CD4-positive, alpha-beta T cell treated with Interleukin-4 for 4 hours (primary cell): ENCODE measurements at regions not wholly inside any gene's neighbourhood (a gene's known extent, or its start where the extent isn't known, plus 50 kb on each side); places are given as distances from the start of the nearest gene placed in this dataset.

Experiments used
- DNase-seq: peaks from one replicate; pipeline ENCODE4 v3.0.0-alpha.2; 2020

DNA sequence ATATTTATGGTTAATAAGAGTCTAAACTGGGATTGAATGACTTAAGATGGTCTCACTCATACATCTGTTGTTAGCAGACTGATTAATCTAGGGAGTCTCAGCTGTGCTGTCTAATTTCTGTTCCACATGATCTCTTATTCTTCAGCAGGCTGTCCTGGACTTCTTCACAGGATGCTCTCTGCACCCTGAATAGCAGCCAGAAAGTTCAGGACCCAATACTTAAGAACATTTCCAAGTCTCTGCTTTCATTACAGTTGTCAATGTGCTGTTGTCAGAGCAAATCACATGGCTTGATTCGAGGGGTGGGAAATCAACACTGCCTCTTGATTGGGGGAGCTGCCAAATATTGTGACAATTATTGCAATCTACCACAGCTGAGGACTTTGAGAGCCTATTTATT, 627.1 kb upstream of the SLC8A1 start:
- no peak for DNase-seq

DNA sequence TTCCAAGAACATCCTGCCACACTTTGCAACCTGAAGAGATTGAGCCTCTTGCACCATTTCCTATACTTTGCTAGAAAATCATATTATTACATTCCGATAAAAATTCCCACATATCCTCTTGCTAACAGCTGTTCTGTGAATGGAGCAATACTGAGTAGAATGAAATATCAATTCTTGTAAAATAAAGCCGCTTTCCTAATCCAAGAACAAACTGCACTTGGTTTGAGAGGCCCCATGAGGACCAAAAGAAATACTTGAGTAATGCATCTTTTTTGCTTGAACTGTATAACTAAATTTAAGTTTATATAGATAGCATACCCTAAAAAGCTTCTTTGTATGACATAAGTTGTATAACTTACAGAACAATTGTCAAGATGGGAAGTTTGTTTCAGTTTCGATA, 632.4 kb upstream of the SLC8A1 start:
- no peak for DNase-seq

DNA sequence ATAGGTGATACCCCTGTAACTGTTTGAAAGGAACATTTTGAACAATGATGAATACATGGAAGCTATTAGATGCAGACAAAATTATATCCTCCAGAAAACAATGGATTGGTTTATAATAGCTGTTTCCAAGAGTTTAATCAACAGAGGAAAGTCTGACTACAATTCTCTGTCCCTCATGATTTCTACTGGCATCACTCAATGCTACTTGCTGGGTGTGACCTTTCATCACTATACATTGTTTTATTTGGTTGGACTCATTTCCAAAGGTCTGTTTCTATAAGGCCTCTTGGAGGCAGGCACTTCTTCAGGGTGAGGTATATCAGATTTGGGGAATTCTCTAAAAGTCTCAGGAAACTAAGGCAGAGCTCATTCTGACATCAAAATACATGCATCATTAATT, 636.1 kb upstream of the SLC8A1 start:
- DNase-seq = no peak

DNA sequence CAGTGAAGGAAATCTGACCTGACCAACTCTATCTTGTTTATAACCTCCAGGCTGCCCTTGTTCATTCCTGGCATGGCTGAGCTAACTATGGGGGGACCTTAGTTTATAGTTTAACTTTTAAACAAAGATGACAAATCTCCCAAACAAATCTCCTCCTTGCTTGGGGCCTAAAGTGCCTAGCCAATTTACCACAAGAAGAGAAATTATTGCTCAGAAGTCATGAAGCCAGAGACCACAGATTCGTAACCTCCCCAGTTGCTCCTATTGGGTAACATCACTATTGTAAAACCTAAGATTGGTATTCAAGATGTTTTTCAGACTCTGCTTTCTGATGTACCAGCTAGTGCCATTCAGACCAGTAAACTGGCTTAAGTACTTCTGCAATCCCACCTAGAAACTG, 649.4 kb upstream of the SLC8A1 start:
- DNase-seq = no peak

DNA sequence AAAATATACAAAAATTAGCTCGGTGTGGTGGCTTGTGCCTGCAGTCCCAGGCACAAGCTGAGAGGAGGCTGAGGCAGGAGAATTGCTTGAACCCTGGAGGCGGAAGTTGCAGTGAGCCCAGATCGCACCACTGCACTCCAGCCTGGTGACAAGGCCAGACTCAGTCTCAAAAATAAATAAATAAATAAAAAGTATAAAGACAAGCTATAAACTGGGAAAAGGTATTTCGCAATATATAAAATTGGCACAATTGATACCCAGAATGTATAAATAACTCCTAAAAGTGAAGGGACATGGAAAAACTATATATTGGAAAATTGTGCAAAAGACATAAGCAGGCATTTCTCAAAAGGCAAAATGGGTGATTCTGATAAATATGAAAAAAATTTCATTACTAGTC, 657.9 kb upstream of the SLC8A1 start:
- no peak for DNase-seq

DNA sequence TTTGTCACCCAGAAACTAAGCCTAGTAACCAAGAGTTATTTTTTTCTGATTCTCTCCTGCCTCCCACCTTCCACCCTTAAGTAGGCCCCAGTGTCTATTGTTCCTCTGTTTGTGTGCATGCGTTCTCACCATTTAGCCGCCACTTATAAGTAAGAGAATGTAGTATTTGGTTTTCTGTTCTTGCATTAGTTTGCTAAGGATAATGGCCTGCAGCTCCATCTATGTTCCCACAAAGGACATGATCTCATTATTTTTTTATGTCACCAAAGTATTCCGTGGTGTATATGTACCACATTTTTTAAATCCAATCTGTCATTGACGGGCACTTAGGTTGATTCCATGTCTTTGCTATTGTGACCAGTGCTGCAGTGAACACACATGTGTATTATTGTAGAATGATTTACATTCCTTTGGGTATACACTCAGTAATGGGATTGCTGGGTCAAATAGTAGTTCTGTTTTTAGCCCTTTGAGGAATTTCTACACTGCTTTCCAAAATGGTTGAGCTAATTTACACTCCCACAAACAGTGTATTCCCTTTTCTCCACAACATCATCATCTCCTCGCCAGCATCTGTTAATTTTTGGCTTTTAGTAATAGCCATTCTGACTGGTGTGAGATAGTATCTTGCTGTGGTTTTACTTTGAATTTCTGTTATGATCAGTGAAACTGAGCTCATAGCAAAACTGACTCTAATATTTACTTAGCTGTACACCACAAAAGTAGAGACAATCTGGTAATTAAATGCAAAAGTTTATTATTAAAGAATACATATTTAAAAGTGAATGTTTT, 660.1 kb upstream of the SLC8A1 start:
- no peak for DNase-seq

DNA sequence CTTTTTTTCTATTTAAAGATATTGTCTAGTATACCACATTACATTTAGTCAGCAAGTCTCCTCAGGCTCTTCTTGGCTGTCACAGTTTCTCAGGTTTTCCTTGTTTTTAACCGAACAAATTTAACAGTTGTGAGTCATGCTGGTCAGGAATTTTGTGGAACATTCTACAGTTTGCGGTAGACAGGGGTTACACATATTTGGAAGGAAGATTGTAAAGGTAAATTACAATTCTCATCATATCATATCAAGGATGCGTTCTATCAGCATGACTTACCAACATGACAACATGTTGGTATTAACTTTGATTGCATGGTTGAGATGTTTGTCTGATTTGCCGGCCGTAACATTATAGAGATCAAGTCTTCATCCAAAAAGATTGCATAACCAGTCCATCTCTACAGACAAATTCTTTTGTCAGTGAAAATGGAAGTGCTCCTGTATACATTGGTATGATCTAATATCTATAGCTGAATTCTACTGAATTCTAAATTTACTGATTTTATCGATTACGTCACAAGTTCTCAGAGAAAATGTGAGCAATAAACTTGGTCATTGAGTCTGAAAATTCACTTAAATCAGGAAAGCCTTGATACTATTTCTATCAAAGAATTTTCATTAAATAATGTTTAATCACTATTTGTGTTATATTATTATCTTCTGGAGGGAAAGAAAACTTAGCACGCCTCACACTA, 664.4 kb upstream of the SLC8A1 start:
- no peak for DNase-seq

DNA sequence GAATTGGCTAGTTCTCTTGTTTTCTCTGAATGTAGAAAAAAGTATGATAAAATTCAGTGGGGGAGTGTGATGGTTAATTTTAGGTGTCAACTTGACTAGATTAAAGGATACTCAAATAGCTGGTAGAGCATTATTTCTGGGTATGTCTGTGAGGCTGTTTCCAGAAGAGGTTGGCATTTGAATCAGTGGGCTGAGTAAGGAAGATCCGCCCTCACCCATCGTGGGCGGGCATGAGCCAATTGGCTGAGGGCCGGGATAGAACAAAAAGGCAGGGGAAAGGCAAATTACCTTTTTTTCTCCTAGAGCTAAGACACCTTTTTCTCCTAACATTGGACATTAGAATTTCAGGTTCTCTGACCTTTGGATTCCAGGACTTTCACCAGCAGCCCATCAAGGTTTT, 667.6 kb upstream of the SLC8A1 start:
- DNase-seq = no peak

DNA sequence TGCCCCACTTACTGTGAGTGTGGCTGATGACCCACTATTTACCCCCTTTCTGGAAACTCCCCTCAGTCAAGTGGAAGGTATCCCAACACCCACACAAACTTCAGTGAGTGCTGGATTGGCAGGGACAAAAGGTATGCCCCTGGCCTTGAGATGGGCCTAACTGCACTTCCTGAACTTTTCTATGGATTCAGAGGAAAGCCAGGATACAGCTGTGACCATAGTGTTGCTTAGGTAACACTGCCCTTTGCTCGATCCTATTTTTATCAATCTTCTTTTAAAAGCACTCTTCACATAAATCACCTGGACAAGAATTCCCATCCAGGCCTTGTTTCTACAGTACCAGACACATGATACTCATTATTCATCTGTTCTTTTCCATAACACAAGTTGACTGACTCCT, 671.5 kb upstream of the SLC8A1 start:
- no peak for DNase-seq

DNA sequence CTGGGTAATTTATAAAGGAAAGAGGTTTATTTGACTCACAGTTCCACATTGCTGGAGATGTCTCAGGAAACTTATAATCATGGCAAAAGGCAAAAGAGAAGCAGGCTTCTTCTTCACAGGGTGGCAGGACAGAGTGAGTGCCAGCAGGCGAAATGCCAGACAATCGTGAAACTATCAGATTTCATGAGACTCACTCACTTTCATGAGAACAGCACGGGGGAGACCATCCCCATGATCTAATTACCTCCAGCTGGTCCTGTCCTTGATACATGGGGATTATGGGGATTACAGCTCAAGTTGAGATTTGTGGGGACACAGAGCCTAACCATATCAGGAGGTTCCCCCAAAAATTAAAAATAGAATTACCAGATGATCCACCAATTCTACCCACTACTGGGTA, 675.5 kb upstream of the SLC8A1 start:
- no peak for DNase-seq

DNA sequence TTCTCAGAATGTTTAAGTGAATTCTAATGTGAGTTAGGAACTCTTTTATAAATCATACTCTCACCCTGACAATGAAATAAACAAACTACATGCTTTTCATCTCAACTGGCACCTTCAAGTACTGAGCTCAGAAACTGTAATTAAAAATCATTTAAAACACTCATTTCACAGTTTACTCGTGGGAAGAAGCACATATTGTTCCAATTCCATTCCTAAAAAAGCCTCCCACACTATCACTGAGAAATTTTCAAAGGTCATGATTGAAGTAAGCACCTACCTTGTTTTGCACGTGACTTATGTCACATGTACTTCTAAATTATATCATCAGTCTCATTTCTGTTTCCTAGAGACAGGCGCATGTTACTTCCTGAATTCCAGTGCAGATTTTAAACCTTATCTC, 678.1 kb upstream of the SLC8A1 start:
- no peak for DNase-seq

DNA sequence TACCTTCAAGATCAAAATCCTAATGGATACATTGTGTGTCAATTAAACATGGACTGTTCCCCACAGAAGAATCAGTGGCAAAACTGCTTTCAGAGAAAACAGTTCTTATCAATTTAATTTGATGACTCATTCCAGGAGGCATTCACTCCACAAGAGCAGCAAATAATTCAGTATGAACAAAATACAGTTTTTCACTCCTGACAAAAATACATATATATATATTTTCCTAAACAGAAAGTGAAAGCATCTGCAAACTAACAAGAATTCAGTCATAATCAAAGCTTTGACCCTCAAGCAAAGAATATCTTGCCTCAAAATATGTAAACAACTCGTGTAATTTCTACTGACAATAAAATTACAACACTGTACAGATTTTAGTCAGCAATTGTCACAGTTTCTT, 685.1 kb upstream of the SLC8A1 start:
- no peak for DNase-seq

DNA sequence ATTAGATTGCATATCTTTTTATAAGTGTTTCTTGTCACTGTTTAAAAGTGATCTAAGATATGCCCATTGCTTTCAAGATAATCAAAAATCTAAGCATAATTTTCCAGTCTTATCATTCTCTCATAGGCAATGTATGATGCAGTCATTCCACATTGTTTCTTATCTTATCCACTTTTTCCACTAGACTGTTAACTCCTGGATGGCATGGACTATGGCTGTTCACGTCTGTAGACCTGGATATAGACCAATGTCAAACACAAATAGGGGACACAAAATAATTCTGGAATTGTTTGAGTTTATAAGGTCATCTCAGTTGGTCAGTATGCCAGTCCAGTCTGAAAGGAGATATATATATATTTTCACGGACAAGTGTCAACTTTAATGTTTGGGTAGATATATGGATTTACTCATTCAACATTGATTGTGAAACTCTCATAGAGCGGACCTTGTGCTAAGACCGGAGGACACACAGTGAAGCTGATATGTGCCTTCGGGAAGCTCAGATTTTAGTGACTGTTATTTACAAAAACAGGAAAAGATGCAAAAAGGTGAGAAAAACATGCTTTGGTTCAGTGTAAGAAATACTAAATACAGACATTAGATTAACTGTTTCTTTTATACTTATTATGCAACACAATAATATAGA, 689.4 kb upstream of the SLC8A1 start:
- no peak for DNase-seq

DNA sequence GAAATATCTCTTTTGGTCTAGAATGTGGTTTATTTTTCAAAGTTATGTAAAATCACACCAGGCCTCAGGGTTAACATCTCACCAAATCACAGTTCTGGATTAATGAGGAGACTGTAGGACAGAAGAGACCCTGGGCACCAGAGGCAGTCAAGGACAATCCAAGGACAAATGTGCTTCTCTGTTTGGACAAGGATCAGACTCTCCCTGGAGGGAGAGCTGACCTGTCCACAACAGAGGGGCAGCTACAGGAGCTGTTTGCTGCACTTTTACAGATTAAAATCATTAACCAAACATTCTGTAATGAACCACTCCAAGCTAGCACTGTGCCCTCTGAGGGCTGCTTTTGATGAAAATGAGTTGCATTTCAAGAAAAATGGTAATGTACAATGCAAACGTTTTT, 690.6 kb upstream of the SLC8A1 start:
- no peak for DNase-seq

DNA sequence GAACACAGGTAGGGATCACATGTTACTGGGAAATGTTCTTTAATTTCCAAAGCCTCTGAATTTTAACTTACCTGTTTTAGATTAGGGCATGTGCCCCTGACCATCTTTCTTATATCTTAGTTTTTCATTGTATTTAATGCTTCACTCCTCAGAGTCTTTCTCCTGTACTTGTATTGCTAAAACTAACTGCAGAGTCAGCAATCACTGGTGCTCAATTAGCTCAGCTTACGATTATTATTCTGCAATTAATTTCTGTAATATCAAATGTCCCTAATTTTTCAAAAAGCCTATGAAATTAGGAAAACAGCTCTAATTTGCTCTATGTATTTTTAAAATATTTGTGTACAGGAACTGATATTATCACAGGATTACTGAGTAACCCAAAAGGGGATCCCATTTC, 693.2 kb upstream of the SLC8A1 start:
- no peak for DNase-seq

DNA sequence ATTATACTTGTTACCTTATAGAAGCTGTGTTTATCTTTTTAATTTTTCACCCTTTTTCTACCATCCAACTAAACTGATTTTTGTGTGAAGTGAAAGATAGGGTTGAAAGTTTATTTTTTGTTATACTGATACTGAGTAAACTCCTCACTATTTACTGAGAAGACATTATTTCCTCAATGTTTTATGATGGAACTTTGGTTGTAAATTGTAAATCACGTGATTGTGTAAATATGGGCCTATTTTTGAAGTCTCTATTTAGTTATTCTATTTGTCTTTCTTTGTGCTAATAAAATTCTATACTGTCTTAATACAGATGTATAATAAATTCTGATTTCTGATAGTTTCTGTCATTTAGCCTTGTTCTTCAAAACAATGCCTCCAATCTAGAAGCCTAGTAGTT, 697.2 kb upstream of the SLC8A1 start:
- no peak for DNase-seq

DNA sequence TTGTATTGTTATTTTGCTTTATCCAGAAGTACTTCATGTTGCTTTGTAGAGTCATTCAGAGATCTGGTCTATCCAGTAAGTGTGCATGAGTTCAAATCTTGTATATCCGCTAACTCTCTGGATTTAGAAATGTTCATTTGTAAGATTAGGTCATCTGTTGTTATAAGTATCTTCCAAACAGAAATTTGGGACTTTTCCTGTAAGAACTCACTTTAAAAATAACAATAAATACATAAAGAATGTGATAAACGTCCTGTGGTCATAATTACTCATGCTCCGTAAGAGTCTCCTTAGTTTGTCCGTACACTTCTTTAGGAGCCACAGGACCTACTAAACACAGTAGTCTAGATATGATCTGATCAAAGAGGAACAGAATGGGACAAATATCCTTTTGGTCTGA, 699.9 kb upstream of the SLC8A1 start:
- no peak for DNase-seq

DNA sequence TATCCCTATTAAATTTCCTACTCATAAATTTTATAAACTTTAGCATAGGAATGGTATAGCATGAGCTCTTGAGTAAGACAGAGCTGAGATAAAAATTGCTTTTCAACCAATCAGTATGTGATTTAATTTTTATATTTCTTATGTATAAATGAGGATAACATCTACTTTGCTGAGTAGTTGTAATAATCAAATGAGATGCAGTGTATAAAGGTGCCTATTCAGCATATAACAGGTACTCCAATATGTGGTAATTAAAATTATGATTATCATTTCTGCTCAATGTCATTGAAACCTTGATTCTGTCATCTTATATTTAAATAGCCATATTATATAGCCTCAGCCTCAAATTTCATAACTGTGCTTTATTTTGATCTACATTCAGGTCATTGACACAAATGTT, 700.4 kb upstream of the SLC8A1 start:
- DNase-seq = no peak

DNA sequence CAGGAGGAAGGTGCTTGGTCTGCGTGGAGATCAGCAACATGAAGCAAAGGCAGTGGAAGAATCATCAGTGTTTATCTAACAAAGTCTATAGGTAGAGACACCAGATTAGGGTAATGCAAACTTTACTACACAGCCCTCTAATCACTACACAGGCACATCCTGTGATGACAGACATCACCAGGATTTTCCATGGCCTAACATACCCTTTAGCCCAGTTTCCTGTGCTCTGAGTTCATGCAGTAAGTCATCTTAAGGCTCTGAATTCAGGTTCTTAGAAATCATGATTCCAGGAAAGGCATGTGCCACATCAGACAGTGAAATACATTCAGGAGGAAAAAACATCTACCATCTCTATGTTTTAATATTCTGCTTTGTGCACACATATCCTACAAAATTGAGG, 708.5 kb upstream of the SLC8A1 start:
- no peak for DNase-seq

DNA sequence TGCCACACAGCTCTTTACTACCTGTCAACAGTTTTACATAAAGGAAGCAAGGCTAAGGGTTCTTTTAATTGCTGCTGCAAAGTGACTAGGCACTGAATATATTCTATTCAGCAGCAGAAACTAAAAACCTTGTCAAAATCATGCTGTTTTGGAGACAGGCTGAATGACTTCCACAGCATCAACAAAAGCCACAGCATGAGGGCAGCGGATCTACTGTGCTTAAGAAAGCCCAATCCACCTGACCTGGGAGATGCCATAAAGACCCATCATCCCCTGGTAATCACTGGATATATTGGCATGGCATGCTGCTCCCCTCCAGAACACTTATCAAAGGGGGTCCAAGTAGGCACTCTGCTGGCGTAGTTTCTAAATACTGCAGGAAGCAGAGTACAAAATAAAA, 715.1 kb upstream of the SLC8A1 start:
- no peak for DNase-seq

DNA sequence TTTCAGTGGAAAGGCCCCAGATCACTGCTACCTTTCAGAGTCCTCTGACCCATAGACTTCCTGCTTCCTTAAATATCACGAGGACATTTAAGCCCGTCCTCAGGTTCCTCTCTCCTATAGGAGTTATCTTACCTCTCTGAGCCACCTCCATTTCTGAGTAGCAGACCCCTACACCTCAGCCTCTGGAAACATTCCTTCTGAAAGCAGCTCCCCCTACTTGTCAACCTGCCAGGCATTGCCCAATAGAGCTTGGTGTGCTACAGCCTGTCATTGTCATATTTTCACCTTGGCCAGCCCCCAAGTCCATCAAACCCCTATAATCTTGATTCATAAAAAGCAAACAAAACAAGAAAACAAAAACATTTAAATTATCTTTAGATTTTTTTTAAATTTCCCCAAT, 717.9 kb upstream of the SLC8A1 start:
- no peak for DNase-seq

DNA sequence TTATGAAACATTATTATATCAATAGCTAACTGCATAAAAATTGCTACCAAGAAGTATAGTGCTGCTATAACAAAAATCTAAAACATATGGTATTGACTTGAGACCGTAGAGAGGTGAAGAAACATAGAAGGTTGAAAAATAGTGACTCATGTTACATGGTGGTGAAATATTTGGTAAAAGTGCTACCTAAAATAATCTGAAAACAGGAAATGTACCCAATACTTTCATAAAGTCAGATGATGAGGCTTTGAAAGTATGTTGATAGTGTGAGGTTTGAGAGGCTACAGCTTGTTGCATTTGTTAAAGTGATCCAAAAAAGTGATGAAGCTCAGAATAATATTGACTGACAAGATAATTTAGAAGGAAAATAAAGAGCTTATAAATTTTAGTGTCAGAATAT, 718.7 kb upstream of the SLC8A1 start:
- no peak for DNase-seq

DNA sequence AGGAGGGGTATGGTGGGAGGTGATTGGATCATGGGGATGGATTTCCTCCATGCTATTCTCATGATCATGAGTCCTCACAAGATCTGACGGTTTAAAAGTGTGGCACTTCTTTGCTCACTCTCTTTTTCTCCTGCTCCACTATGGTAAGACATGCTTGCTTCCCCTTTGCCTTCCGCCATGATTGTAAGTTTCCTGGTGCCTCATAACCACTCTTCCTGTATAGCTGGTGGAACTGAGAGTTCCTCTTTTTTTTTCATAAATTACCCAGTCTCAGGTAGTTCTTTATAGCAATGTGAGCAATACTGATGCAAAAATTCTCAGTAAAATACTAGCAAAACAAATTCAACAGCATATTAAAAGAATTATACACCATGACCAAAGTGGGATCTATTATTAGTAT, 728.5 kb upstream of the SLC8A1 start:
- DNase-seq = no peak

DNA sequence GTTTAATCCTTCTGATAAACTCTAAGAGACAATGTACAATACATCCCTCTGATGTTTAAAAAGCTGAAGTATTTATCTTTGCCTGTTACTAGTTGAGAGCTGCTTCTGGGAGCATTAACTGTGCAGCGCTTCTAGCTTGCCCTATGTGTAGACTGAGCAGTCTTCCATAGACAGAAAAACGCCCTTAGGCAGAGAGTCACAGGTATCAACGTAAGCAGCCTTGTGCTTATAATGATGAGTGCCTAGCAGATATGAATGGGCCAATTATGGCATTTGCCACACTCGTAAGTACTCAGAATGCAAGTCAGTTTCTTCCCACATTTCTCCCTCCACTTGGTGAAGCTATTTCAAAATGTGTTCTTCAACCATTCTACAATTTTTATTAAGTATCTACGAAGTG, 731.1 kb upstream of the SLC8A1 start:
- no peak for DNase-seq
